ENCODE measurements at regions not wholly inside any gene's neighbourhood (a gene's known extent, or its start where the extent isn't known, plus 50 kb on each side); places are given as distances from the start of the nearest gene placed in this dataset.
"Not testable (repeated sequence)": the region's sequence is repeated elsewhere in the genome, so short reads cannot be mapped to it uniquely, and the experiment has no call there.

- Mint-ChIP-seq H3K9me3 (peaks cover 1% of the 10 kb centered on the region), H3K4me3 (no peak overlapping the region), H3K36me3 (no peaks in the 10 kb centered on the region), H3K27ac (no peak overlapping the region), H3K27me3 (no peaks in the 10 kb centered on the region), H3K4me1 (no peaks in the 10 kb centered on the region)
- POLR2A ChIA-PET: no interaction called here
- DNase-seq (no peak), ATAC-seq (ENCODE audit: low read depth) (no peak)
Measured at GRCh38 chr4:103948244-103949018, 228.6 kb upstream of the TACR3 start.

- H3K4me1 Mint-ChIP-seq: no peaks in the 10 kb centered on the region
- no peaks in the 10 kb centered on the region for H3K36me3 Mint-ChIP-seq
- H3K27me3 Mint-ChIP-seq: no peaks in the 10 kb centered on the region
- no peak overlapping the region for H3K27ac Mint-ChIP-seq
- ATAC-seq (ENCODE audit: low read depth) (no peak), DNase-seq (no peak)
- peaks cover 1% of the 10 kb centered on the region for H3K9me3 Mint-ChIP-seq
- no peak overlapping the region for H3K4me3 Mint-ChIP-seq
- POLR2A ChIA-PET: no interaction called here
Measured at GRCh38 chr4:103947617-103948016, 227.8 kb upstream of the TACR3 start.

- ATAC-seq (ENCODE audit: low read depth); DNase-seq; H3K4me1 Mint-ChIP-seq; H3K36me3 Mint-ChIP-seq; H3K9me3 Mint-ChIP-seq; H3K27me3 Mint-ChIP-seq; H3K27ac Mint-ChIP-seq; H3K4me3 Mint-ChIP-seq; POLR2A ChIA-PET: not testable (repeated sequence)
Measured at GRCh38 chr4:103946621-103947268, 227.0 kb upstream of the TACR3 start.

- no peaks in the 10 kb centered on the region for H3K4me1 Mint-ChIP-seq
- ATAC-seq (ENCODE audit: low read depth) (no peak), DNase-seq (no peak)
- H3K9me3 Mint-ChIP-seq: no peaks in the 10 kb centered on the region
- POLR2A ChIA-PET: no interaction called here
- H3K36me3 Mint-ChIP-seq: no peaks in the 10 kb centered on the region
- H3K27ac Mint-ChIP-seq: no peak overlapping the region
- peaks cover 2% of the 10 kb centered on the region for H3K27me3 Mint-ChIP-seq
- H3K4me3 Mint-ChIP-seq: no peak overlapping the region
Measured at GRCh38 chr4:103938488-103938887, 218.7 kb upstream of the TACR3 start.

GRCh38 chr4:103936653-103937145 is 216.9 kb upstream of the TACR3 start:
- ATAC-seq (ENCODE audit: low read depth): no peak
- Mint-ChIP-seq H3K9me3 (no peaks in the 10 kb centered on the region), H3K27me3 (peaks cover 2% of the 10 kb centered on the region), H3K27ac (no peak overlapping the region), H3K4me3 (no peak overlapping the region), H3K4me1 (no peaks in the 10 kb centered on the region), H3K36me3 (no peaks in the 10 kb centered on the region)
- no peak for DNase-seq
- POLR2A ChIA-PET: no interaction called here

GRCh38 chr4:103934178-103934789 is 214.5 kb upstream of the TACR3 start:
- peaks cover 2% of the 10 kb centered on the region for H3K27me3 Mint-ChIP-seq
- POLR2A ChIA-PET: no interaction called here

GRCh38 chr4:103928370-103928769 is 208.6 kb upstream of the TACR3 start:
- Mint-ChIP-seq H3K4me1 (no peaks in the 10 kb centered on the region), H3K27me3 (no peaks in the 10 kb centered on the region), H3K27ac (no peak overlapping the region), H3K36me3 (no peaks in the 10 kb centered on the region), H3K4me3 (no peak overlapping the region), H3K9me3 (no peaks in the 10 kb centered on the region)
- no peak for DNase-seq
- POLR2A ChIA-PET: no interaction called here
- no peak for ATAC-seq (ENCODE audit: low read depth)

More at GRCh38 chr4:103934178-103934789, 214.5 kb upstream of the TACR3 start:
- ATAC-seq (ENCODE audit: low read depth) (no peak), DNase-seq (no peak)
- H3K27ac Mint-ChIP-seq: no peak overlapping the region
- H3K9me3 Mint-ChIP-seq: no peaks in the 10 kb centered on the region
- no peaks in the 10 kb centered on the region for H3K36me3 Mint-ChIP-seq
- H3K4me1 Mint-ChIP-seq: no peaks in the 10 kb centered on the region
- H3K4me3 Mint-ChIP-seq: no peak overlapping the region

GRCh38 chr4:103923551-103923950 is 203.8 kb upstream of the TACR3 start:
- H3K27me3 Mint-ChIP-seq: no peaks in the 10 kb centered on the region
- no peaks in the 10 kb centered on the region for H3K4me1 Mint-ChIP-seq
- no peak for ATAC-seq (ENCODE audit: low read depth)

GRCh38 chr4:103918214-103918613 is 198.4 kb upstream of the TACR3 start:
- ATAC-seq (ENCODE audit: low read depth) (no peak), DNase-seq (no peak)
- no peaks in the 10 kb centered on the region for H3K4me1 Mint-ChIP-seq
- H3K36me3 Mint-ChIP-seq: no peaks in the 10 kb centered on the region
- H3K9me3 Mint-ChIP-seq: no peaks in the 10 kb centered on the region
- H3K27ac Mint-ChIP-seq: no peak overlapping the region
- H3K4me3 Mint-ChIP-seq: no peak overlapping the region
- no peaks in the 10 kb centered on the region for H3K27me3 Mint-ChIP-seq
- POLR2A ChIA-PET: no interaction called here

More at GRCh38 chr4:103923551-103923950, 203.8 kb upstream of the TACR3 start:
- POLR2A ChIA-PET: no interaction called here
- Mint-ChIP-seq H3K9me3 (no peaks in the 10 kb centered on the region), H3K36me3 (no peaks in the 10 kb centered on the region), H3K4me3 (no peak overlapping the region), H3K27ac (no peak overlapping the region)
- DNase-seq: no peak

- DNase-seq (no peak), ATAC-seq (ENCODE audit: low read depth) (no peak)
- no peaks in the 10 kb centered on the region for H3K4me1 Mint-ChIP-seq
- H3K4me3 Mint-ChIP-seq: no peak overlapping the region
- H3K36me3 Mint-ChIP-seq: no peaks in the 10 kb centered on the region
- H3K27me3 Mint-ChIP-seq: no peaks in the 10 kb centered on the region
- POLR2A ChIA-PET: no interaction called here
- H3K27ac Mint-ChIP-seq: no peak overlapping the region
- H3K9me3 Mint-ChIP-seq: no peaks in the 10 kb centered on the region
Measured at GRCh38 chr4:103915224-103915869, 195.6 kb upstream of the TACR3 start.

GRCh38 chr4:103907414-103907813 is 187.6 kb upstream of the TACR3 start:
- Mint-ChIP-seq H3K9me3 (no peaks in the 10 kb centered on the region), H3K36me3 (no peaks in the 10 kb centered on the region), H3K4me1 (no peaks in the 10 kb centered on the region), H3K27ac (no peak overlapping the region), H3K27me3 (no peaks in the 10 kb centered on the region), H3K4me3 (no peak overlapping the region)
- POLR2A ChIA-PET: no interaction called here
- ATAC-seq (ENCODE audit: low read depth) (no peak), DNase-seq (no peak)

- H3K4me1 Mint-ChIP-seq: no peaks in the 10 kb centered on the region
- no peak overlapping the region for H3K4me3 Mint-ChIP-seq
- no peak for ATAC-seq (ENCODE audit: low read depth)
- no peak for DNase-seq
- peaks cover 3% of the 10 kb centered on the region for H3K9me3 Mint-ChIP-seq
- H3K27me3 Mint-ChIP-seq: no peaks in the 10 kb centered on the region
- POLR2A ChIA-PET: no interaction called here
- H3K36me3 Mint-ChIP-seq: no peaks in the 10 kb centered on the region
- H3K27ac Mint-ChIP-seq: no peak overlapping the region
Measured at GRCh38 chr4:103904123-103904522, 184.3 kb upstream of the TACR3 start.

GRCh38 chr4:103902730-103903129 is 182.9 kb upstream of the TACR3 start:
- DNase-seq: no peak
- Mint-ChIP-seq H3K36me3 (no peaks in the 10 kb centered on the region), H3K4me3 (no peak overlapping the region), H3K27ac (no peak overlapping the region), H3K27me3 (no peaks in the 10 kb centered on the region), H3K4me1 (no peaks in the 10 kb centered on the region), H3K9me3 (peaks cover 5% of the 10 kb centered on the region)
- POLR2A ChIA-PET: no interaction called here
- ATAC-seq (ENCODE audit: low read depth): no peak
